C1 segment of cervical spinal cord (tissue), 14 donors: ENCODE measurements at regions not wholly inside any gene's neighbourhood (a gene's known extent, or its start where the extent isn't known, plus 50 kb on each side); places are given as distances from the start of the nearest gene placed in this dataset.
"Not testable (repeated sequence)": the region's sequence is repeated elsewhere in the genome, so short reads cannot be mapped to it uniquely, and the experiment has no call there.

Source experiments
- DNase-seq, 14 donors: peaks; one replicate each; lab custom pipeline; 2025; lab: John Stamatoyannopoulos, UW

- DNase-seq: no peak
Observed at GRCh38 chr10:61010863-61011262, 66.9 kb upstream of the RHOBTB1 start.

- DNase-seq: not testable (repeated sequence)
Observed at GRCh38 chr10:61003069-61003468, 59.1 kb upstream of the RHOBTB1 start.

GRCh38 chr10:61001731-61002122 is 57.7 kb upstream of the RHOBTB1 start:
- no peak for DNase-seq

- peak in 4 of 14 donors; percentile 28 to 51 (median 36) for DNase-seq
Observed at GRCh38 chr10:61000769-61001730, 57.1 kb upstream of the RHOBTB1 start.

DNA sequence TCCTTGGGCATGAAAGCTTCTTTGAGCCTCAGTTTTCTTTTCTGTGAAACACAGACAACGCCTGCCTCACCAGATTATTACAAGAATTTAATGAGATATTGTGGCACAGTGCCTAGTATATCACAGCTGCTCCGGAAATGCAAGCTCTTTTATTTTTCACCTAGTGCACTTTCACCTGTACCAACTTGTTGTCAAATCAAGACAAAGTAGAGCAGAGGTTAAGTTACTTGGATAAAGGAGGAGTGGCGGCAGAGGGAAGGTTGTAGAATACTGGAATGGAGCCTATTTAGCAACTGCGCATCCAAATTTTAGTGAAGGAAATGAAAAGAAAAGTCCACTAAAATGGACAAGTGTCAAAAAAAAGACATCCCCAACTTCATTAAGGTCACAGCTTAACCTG is 54.9 kb upstream of the RHOBTB1 start:
- no peak for DNase-seq

DNA sequence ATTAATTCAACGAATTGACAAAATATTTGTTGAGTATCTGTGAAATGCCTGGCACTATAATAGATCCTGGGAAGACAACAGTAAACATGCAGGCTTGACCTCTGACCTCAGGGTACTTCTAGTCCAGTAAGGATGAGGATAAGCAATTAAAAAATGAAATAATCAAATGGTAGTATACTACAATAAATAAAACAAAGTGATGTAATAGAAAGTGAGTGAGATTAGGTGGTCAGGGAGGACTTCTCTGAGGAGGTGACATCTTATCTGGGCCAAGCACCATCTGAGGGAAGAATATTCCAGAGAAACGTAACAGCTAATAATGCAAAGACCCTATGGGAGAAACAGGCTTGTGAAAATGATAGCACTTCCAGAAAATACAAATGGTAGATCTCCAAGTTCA is 50.1 kb upstream of the RHOBTB1 start:
- DNase-seq: no peak
